Trophoblast cell (in vitro differentiated cells and primary cell): ENCODE measurements at regions not wholly inside any gene's neighbourhood (a gene's known extent, or its start where the extent isn't known, plus 50 kb on each side); places are given as distances from the start of the nearest gene placed in this dataset.
"Not testable (repeated sequence)": the region's sequence is repeated elsewhere in the genome, so short reads cannot be mapped to it uniquely, and the experiment has no call there.

ENCODE experiments used
- DNase-seq, 2 donors: peaks; one replicate each; pipeline ENCODE4 v3.0.0-alpha.2; 2016
- H2AFZ ChIP-seq: 2 replicates; pipeline ENCODE4 v1.6.1; 2013; ENCODE audit warnings: low read length, moderate library complexity, mild to moderate bottlenecking; ENCODE audit not compliant: insufficient read depth, poor library complexity
- H2AK5ac ChIP-seq: 2 replicates; pipeline ENCODE4 v1.6.1; 2013; ENCODE audit warnings: mild to moderate bottlenecking, low read length
- H2BK120ac ChIP-seq: 2 replicates; pipeline ENCODE4 v1.6.1; 2013; ENCODE audit warnings: low read length, mild to moderate bottlenecking, moderate library complexity; ENCODE audit not compliant: insufficient read depth, poor library complexity
- H2BK12ac ChIP-seq: 2 replicates; pipeline ENCODE4 v1.6.1; 2013; ENCODE audit warnings: mild to moderate bottlenecking, low read length, moderate library complexity
- H2BK5ac ChIP-seq: 2 replicates; pipeline ENCODE4 v1.6.1; 2013; ENCODE audit warnings: low read length, low read depth, moderate library complexity, mild to moderate bottlenecking; ENCODE audit not compliant: poor library complexity
- H3K14ac ChIP-seq: 2 replicates; pipeline ENCODE4 v1.6.1; 2013; ENCODE audit warnings: mild to moderate bottlenecking, low read length
- H3K18ac ChIP-seq: 2 replicates; pipeline ENCODE4 v1.6.1; 2013; ENCODE audit warnings: mild to moderate bottlenecking, low read length
- H3K23ac ChIP-seq: 2 replicates; pipeline ENCODE4 v1.6.1; 2013; ENCODE audit warnings: low read length
- H3K27ac ChIP-seq: 2 replicates; pipeline ENCODE4 v1.5.1; 2013; ENCODE audit warnings: low read depth, mild to moderate bottlenecking, inconsistent platforms, low read length, moderate library complexity
- H3K27me3 ChIP-seq: 2 replicates; pipeline ENCODE4 v1.6.1; 2013; ENCODE audit warnings: inconsistent platforms, mild to moderate bottlenecking, low read length, moderate library complexity; ENCODE audit not compliant: insufficient read depth
- H3K36me3 ChIP-seq, 2 experiments: 1 replicate in 1 of 2; 2 replicates in 1 of 2; pipeline ENCODE4 v1.6.1; 2013; ENCODE audit warnings: low read length in 2 of 2, mild to moderate bottlenecking in 2 of 2, moderate library complexity in 1 of 2; ENCODE audit not compliant: insufficient read depth in 2 of 2, control insufficient read depth in 1 of 2
- H3K4ac ChIP-seq: 2 replicates; pipeline ENCODE4 v1.6.1; 2013; ENCODE audit warnings: low read depth, mild to moderate bottlenecking, low read length, moderate library complexity
- H3K4me1 ChIP-seq, 2 experiments: 1 replicate in 1 of 2; 2 replicates in 1 of 2; pipeline ENCODE4 v1.6.1; 2013; ENCODE audit warnings: low read length in 2 of 2, mild to moderate bottlenecking in 2 of 2, moderate library complexity in 1 of 2; ENCODE audit not compliant: insufficient read depth in 2 of 2, control insufficient read depth in 1 of 2
- H3K4me2 ChIP-seq: 2 replicates; pipeline ENCODE4 v1.6.1; 2013; ENCODE audit warnings: inconsistent platforms, mild to moderate bottlenecking, low read length, moderate library complexity
- H3K4me3 ChIP-seq: 2 replicates; pipeline ENCODE4 v1.5.1; 2013; ENCODE audit warnings: mild to moderate bottlenecking, low read depth, low read length, inconsistent platforms
- H3K79me1 ChIP-seq: one replicate; pipeline ENCODE4 v1.6.1; 2013; ENCODE audit warnings: low read length
- H3K79me2 ChIP-seq: 2 replicates; pipeline ENCODE4 v1.6.1; 2013; ENCODE audit warnings: low read length, mild to moderate bottlenecking; ENCODE audit not compliant: control insufficient read depth, insufficient read depth, poor library complexity
- H3K9ac ChIP-seq: 2 replicates; pipeline ENCODE4 v1.6.1; 2013; ENCODE audit warnings: mild to moderate bottlenecking, low read length
- H3K9me3 ChIP-seq: 2 replicates; pipeline ENCODE4 v1.6.1; 2013; ENCODE audit warnings: low read depth, mild to moderate bottlenecking, control low read depth, inconsistent platforms, low read length; ENCODE audit not compliant: insufficient read depth
- H4K12ac ChIP-seq: 2 replicates; pipeline ENCODE4 v1.6.1; 2013; ENCODE audit warnings: low read depth, mild to moderate bottlenecking, low read length, moderate library complexity
- H4K8ac ChIP-seq: 2 replicates; pipeline ENCODE4 v1.6.1; 2013; ENCODE audit warnings: low read depth, mild to moderate bottlenecking, low read length, moderate library complexity
- H4K91ac ChIP-seq: one replicate; pipeline ENCODE4 v1.6.1; 2013; ENCODE audit warnings: low read depth, mild to moderate bottlenecking, low read length, moderate library complexity
- WGBS: extraction: QIAGEN DNeasy Blood & Tissue Kit; methylation state at CpG from one replicate; pipeline ENCODE4 v1.1.7; 2013; ENCODE audit warnings: missing lambda C conversion rate; ENCODE audit not compliant: insufficient read length, insufficient coverage; ENCODE audit errors: extremely low coverage; 5-methylcytosine and 5-hydroxymethylcytosine counted together

GRCh38 chr20:30302786-30303185 lies 954.7 kb upstream of the DEFB115 start:
- H3K27me3 ChIP-seq, H3K79me1 ChIP-seq, H3K4ac ChIP-seq, H3K18ac ChIP-seq, H3K9ac ChIP-seq, H2BK12ac ChIP-seq, H3K36me3 ChIP-seq, H3K4me1 ChIP-seq, H4K8ac ChIP-seq, H3K79me2 ChIP-seq, H3K23ac ChIP-seq, H2BK5ac ChIP-seq, H2AFZ ChIP-seq, H3K9me3 ChIP-seq, H4K91ac ChIP-seq, H3K4me3 ChIP-seq, DNase-seq, H3K14ac ChIP-seq, H2BK120ac ChIP-seq, H3K4me2 ChIP-seq, H2AK5ac ChIP-seq, H4K12ac ChIP-seq, H3K27ac ChIP-seq: not testable (repeated sequence)

GRCh38 chr20:30309938-30310337 lies 947.5 kb upstream of the DEFB115 start:
- not testable (repeated sequence) for H4K12ac ChIP-seq, H2BK5ac ChIP-seq, H3K9me3 ChIP-seq, H3K27ac ChIP-seq, H3K79me2 ChIP-seq, H2AFZ ChIP-seq, H4K8ac ChIP-seq, H2BK12ac ChIP-seq, H3K4me3 ChIP-seq, H3K4ac ChIP-seq, H4K91ac ChIP-seq, H3K4me2 ChIP-seq, H2BK120ac ChIP-seq, H3K36me3 ChIP-seq, DNase-seq, H2AK5ac ChIP-seq, H3K14ac ChIP-seq, H3K18ac ChIP-seq, H3K9ac ChIP-seq, H3K4me1 ChIP-seq, H3K23ac ChIP-seq, H3K27me3 ChIP-seq, H3K79me1 ChIP-seq
- WGBS: no CpG with 5 or more reads among the region's 1 CpG

- not testable (repeated sequence) for H3K14ac ChIP-seq, H2AFZ ChIP-seq, H3K4me1 ChIP-seq, DNase-seq, H2BK12ac ChIP-seq, H4K8ac ChIP-seq, H3K4ac ChIP-seq, H3K36me3 ChIP-seq, H3K79me1 ChIP-seq, H3K4me2 ChIP-seq, H3K9ac ChIP-seq, H2BK5ac ChIP-seq, H3K27ac ChIP-seq, H3K4me3 ChIP-seq, H3K9me3 ChIP-seq, H3K18ac ChIP-seq, H4K12ac ChIP-seq, H2AK5ac ChIP-seq, H3K23ac ChIP-seq, H2BK120ac ChIP-seq, H4K91ac ChIP-seq, H3K27me3 ChIP-seq, H3K79me2 ChIP-seq
- WGBS: no CpG with 5 or more reads among the region's 2 CpGs
Observed at GRCh38 chr20:30310385-30310784, 947.1 kb upstream of the DEFB115 start.

GRCh38 chr20:30312220-30312619 lies 945.2 kb upstream of the DEFB115 start:
- not testable (repeated sequence) for H2BK5ac ChIP-seq, H4K12ac ChIP-seq, H3K9me3 ChIP-seq, H3K27ac ChIP-seq, H3K4ac ChIP-seq, H3K79me2 ChIP-seq, H3K18ac ChIP-seq, H3K36me3 ChIP-seq, H2AK5ac ChIP-seq, H2BK120ac ChIP-seq, H2AFZ ChIP-seq, H4K91ac ChIP-seq, H3K4me3 ChIP-seq, H2BK12ac ChIP-seq, DNase-seq, H4K8ac ChIP-seq, H3K4me2 ChIP-seq, H3K4me1 ChIP-seq, H3K14ac ChIP-seq, H3K79me1 ChIP-seq, H3K9ac ChIP-seq, H3K23ac ChIP-seq, H3K27me3 ChIP-seq
- WGBS: no CpG with 5 or more reads among the region's 4 CpGs

- H3K79me1 ChIP-seq, H3K23ac ChIP-seq, H3K14ac ChIP-seq, H3K4me2 ChIP-seq, H4K91ac ChIP-seq, H3K4me3 ChIP-seq, H3K4ac ChIP-seq, H4K12ac ChIP-seq, H3K18ac ChIP-seq, H3K27me3 ChIP-seq, H2BK5ac ChIP-seq, H2BK12ac ChIP-seq, H3K9me3 ChIP-seq, H4K8ac ChIP-seq, H3K79me2 ChIP-seq, H3K9ac ChIP-seq, H3K27ac ChIP-seq, H2AFZ ChIP-seq, DNase-seq, H2BK120ac ChIP-seq, H3K36me3 ChIP-seq, H2AK5ac ChIP-seq, H3K4me1 ChIP-seq: not testable (repeated sequence)
- WGBS: no CpG with 5 or more reads among the region's 1 CpG
Observed at GRCh38 chr20:30313660-30314059, 943.8 kb upstream of the DEFB115 start.
